Parathyroid adenoma (tissue), 2 donors: ENCODE measurements at regions not wholly inside any gene's neighbourhood (a gene's known extent, or its start where the extent isn't known, plus 50 kb on each side); places are given as distances from the start of the nearest gene placed in this dataset.

Source experiments
- H2AFZ ChIP-seq: fragments of 300-600 bp; sonication (generic); one replicate; pipeline ENCODE4 v1.7.0; 2017; ENCODE audit warnings: antibody characterized with exemption, mild to moderate bottlenecking
- H3K27ac ChIP-seq: fragments of 300-600 bp; sonication (generic); one replicate; pipeline ENCODE4 v1.7.0; 2017
- H3K27me3 ChIP-seq: fragments of 300-600 bp; sonication (generic); one replicate; pipeline ENCODE4 v1.7.0; 2017; ENCODE audit warnings: low read length; ENCODE audit not compliant: control insufficient read depth, insufficient read depth
- H3K36me3 ChIP-seq: fragments of 300-600 bp; sonication (generic); one replicate; pipeline ENCODE4 v1.7.0; 2017; ENCODE audit warnings: low read length; ENCODE audit not compliant: control insufficient read depth, insufficient read depth
- H3K4me1 ChIP-seq: fragments of 300-600 bp; sonication (generic); one replicate; pipeline ENCODE4 v1.7.0; 2017; ENCODE audit warnings: control low read depth
- H3K4me2 ChIP-seq: fragments of 300-600 bp; sonication (generic); one replicate; pipeline ENCODE4 v1.7.0; 2017; ENCODE audit warnings: low read length
- H3K4me3 ChIP-seq: fragments of 300-600 bp; sonication (generic); one replicate; pipeline ENCODE4 v1.7.0; 2017; ENCODE audit warnings: low read depth, low read length
- H3K79me2 ChIP-seq: fragments of 300-600 bp; sonication (generic); one replicate; pipeline ENCODE4 v1.7.0; 2017; ENCODE audit warnings: control low read depth
- H3K9ac ChIP-seq: fragments of 300-600 bp; sonication (generic); one replicate; pipeline ENCODE4 v1.7.0; 2017; ENCODE audit warnings: mild to moderate bottlenecking
- H3K9me3 ChIP-seq: fragments of 300-600 bp; sonication (generic); one replicate; pipeline ENCODE4 v1.7.0; 2017; ENCODE audit warnings: low read length; ENCODE audit not compliant: control insufficient read depth
- CTCF ChIP-seq: fragments of 300-600 bp; sonication (generic); IDR thresholded peaks from one replicate; pipeline ENCODE4 v1.7.0; 2017; ENCODE audit warnings: antibody characterized with exemption, mild to moderate bottlenecking
- donor health status: primary hyperparathyroidism.

- H3K9me3 ChIP-seq, result no peaks in the 10 kb centered on the region
- no peak overlapping the region for H3K27ac ChIP-seq
- H3K4me1 ChIP-seq, result no peaks in the 10 kb centered on the region
- H3K27me3 ChIP-seq, result no peaks in the 10 kb centered on the region
- H3K36me3 ChIP-seq, result no peaks in the 10 kb centered on the region
- no peak overlapping the region for H2AFZ ChIP-seq
- no peaks in the 10 kb centered on the region for H3K79me2 ChIP-seq
- no peak overlapping the region for H3K9ac ChIP-seq
- H3K4me3 ChIP-seq, result no peak overlapping the region
- H3K4me2 ChIP-seq, result no peak overlapping the region
- TF ChIP-seq CTCF, result no peak
Measured at GRCh38 chr21:14716761-14717396, 170.8 kb upstream of the SAMSN1 start.

GRCh38 chr21:14713109-14713508 is 167.0 kb upstream of the SAMSN1 start:
- no peak overlapping the region for H3K9ac ChIP-seq
- TF ChIP-seq CTCF, result no peak
- H3K4me3 ChIP-seq, result no peak overlapping the region
- H3K36me3 ChIP-seq, result no peaks in the 10 kb centered on the region
- H3K4me2 ChIP-seq, result no peak overlapping the region
- H3K27ac ChIP-seq, result no peak overlapping the region
- H3K9me3 ChIP-seq, result no peaks in the 10 kb centered on the region
- H3K79me2 ChIP-seq, result no peaks in the 10 kb centered on the region
- no peak overlapping the region for H2AFZ ChIP-seq
- H3K4me1 ChIP-seq, result no peaks in the 10 kb centered on the region
- no peaks in the 10 kb centered on the region for H3K27me3 ChIP-seq

GRCh38 chr21:14712121-14712715 is 166.1 kb upstream of the SAMSN1 start:
- Histone ChIP-seq H3K4me1 (no peaks in the 10 kb centered on the region), H3K36me3 (no peaks in the 10 kb centered on the region), H3K9ac (no peak overlapping the region), H2AFZ (no peak overlapping the region), H3K9me3 (no peaks in the 10 kb centered on the region), H3K4me2 (no peak overlapping the region), H3K4me3 (no peak overlapping the region), H3K27ac (no peak overlapping the region), H3K27me3 (no peaks in the 10 kb centered on the region), H3K79me2 (no peaks in the 10 kb centered on the region)
- no peak for TF ChIP-seq CTCF

DNA sequence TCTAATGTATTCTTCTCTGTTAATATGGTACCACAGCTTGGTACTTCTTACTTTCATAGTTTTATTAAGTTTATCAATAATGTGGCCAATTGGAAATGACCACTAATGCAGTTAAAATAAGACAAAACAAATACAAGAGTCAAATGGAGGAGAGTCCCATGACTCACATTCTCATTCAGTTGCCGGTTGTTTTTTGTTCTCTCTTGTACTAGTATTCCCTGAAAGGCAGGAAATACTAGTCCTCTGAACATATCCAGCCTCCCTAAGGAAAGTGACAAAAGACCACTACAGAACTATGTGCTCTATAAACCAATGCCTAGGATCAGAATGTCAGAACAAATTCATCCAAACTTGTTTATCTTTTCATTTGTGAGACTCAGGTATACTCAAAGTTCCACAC is 165.2 kb upstream of the SAMSN1 start:
- Histone ChIP-seq H3K4me3 (no peak overlapping the region), H2AFZ (no peak overlapping the region), H3K79me2 (no peaks in the 10 kb centered on the region), H3K36me3 (no peaks in the 10 kb centered on the region), H3K9me3 (no peaks in the 10 kb centered on the region), H3K27ac (no peak overlapping the region), H3K27me3 (no peaks in the 10 kb centered on the region), H3K9ac (no peak overlapping the region), H3K4me1 (no peaks in the 10 kb centered on the region), H3K4me2 (no peak overlapping the region)
- no peak for TF ChIP-seq CTCF

GRCh38 chr21:14707511-14708020 is 161.5 kb upstream of the SAMSN1 start:
- Histone ChIP-seq H3K27ac (no peak overlapping the region), H3K27me3 (no peaks in the 10 kb centered on the region), H2AFZ (no peak overlapping the region)

More at GRCh38 chr21:14707511-14708020, 161.5 kb upstream of the SAMSN1 start:
- Histone ChIP-seq H3K4me1 (no peaks in the 10 kb centered on the region), H3K79me2 (no peaks in the 10 kb centered on the region), H3K4me3 (no peak overlapping the region), H3K36me3 (no peaks in the 10 kb centered on the region), H3K4me2 (no peak overlapping the region), H3K9ac (no peak overlapping the region), H3K9me3 (no peaks in the 10 kb centered on the region)
- TF ChIP-seq CTCF, result no peak
